Left ventricle myocardium superior (tissue), 1 donor: ENCODE measurements at regions not wholly inside any gene's neighbourhood (a gene's known extent, or its start where the extent isn't known, plus 50 kb on each side); places are given as distances from the start of the nearest gene placed in this dataset.

Experiments
- ATAC-seq: fragments of 200-7000 bp; cut with Tn5 transposase; one replicate; pipeline ENCODE4 v1.9.1; 2020; ENCODE audit warnings: mild to moderate bottlenecking, moderate library complexity
- DNase-seq: peaks from one replicate; pipeline ENCODE4 v3.0.0-alpha.2; 2020
- intact Hi-C: fragments of 100-400 bp; cut with micrococcal nuclease; formaldehyde crosslinking; loops from one replicate; pipeline ENCODE4 v1.11.0; 2022
- donor health status: DM: no; HTN: yes; CAD: no; lungs with severe emphysema.

GRCh38 chr6:41489120-41489851 lies 56.9 kb upstream of the FOXP4 start:
- ATAC-seq (peak; percentile 73), DNase-seq (peak; percentile 54)
- intact Hi-C loops: no loop called here

DNA sequence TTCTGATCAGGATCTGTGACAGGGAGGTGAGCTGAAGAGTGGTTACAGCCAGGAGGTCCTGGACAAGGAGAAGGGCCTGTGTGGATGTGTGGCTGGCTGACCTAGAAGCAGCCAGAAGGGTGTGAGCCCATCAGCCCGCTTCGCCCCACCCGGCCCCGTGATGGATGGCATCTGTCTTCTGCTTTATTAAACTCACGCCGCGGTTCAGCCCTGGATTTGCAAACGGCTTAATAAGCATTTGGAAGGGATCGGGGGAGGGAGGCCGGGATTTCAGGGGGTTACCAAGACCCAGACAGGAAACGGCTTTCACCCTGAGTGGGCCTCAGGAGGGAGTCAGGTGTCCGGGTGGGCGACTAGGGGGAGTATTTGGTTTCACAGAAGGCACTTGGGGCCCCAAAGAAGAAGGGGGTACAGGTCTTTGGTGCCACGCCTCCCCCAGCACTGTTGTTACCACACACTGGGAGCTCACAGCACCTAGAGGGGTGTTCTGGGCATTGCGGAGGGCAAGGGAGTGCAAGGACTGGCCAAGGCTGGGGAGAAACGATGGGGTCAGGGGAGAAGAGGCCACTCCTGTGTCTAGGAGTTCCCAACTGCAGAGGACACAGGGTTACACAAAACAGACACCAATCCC lies 53.8 kb upstream of the FOXP4 start:
- no peak for ATAC-seq

DNA sequence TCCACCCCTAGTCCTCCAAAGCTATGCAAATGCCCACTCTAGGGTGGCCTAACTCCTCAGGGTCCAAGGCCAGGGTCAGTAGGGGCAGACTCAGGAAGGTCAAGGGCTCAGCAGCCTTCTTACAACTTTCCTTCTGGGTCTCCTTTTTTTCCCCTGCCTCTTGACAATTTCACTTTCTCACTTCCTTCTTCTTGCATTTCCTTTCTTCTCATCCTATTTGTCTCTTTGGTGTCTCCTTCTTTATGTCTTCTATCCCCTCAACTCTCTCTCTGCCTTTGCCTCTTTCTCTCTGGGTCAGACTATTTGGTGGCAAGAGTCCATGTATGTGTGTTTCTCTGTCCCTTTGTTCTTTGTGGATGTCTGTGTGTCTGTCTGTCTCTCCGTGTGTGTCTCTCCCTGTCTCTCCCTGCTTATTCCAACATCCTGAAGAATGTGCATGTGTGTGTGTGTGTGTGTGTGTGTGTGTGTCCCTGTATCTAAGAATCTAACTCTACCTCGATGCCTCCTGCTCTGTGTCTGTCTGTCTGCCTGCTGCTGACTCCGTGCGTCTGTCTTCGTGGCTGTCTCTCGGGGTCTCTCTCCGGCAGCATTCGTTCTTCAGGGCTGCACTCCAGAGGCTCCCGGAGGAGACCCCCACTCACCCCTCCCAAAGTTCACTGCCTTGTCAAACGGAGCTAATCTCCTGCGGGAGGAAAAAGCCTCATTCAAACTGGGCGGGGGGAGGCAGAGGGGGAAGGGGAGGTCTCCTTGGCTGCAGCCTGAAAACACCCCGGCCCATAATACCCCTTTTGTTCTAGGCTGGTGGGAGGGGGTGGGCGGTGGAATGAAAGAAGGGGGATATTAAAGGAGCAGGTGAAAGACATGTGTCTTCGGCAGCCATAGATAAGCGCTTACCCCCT lies 51.7 kb upstream of the FOXP4 start:
- no peak for ATAC-seq
- DNase-seq: no peak
- intact Hi-C loops: no loop called here

More for the DNA sequence above, 53.8 kb upstream of the FOXP4 start:
- DNase-seq: no peak
- intact Hi-C loops: no loop called here
